ENCODE measurements at regions not wholly inside any gene's neighbourhood (a gene's known extent, or its start where the extent isn't known, plus 50 kb on each side); places are given as distances from the start of the nearest gene placed in this dataset.

- DNase-seq (ENCODE audit: low read depth in 1 of 2, low spot score in 1 of 2): no peak
- TF ChIP-seq POLR2AphosphoS5 (IDR thresholded peaks at IDR 0.05; ENCODE audit: low read depth): no peak
- TF ChIP-seq SPI1 (IDR thresholded peaks at IDR 0.05; ENCODE audit: borderline replicate concordance, low read depth): no peak
- TF ChIP-seq GABPA (IDR thresholded peaks at IDR 0.05; ENCODE audit: low read depth): no peak
- no peak for TF ChIP-seq REST (IDR thresholded peaks at IDR 0.05; ENCODE audit: insufficient replicate concordance, low read depth)
- no peak for TF ChIP-seq CTCF (IDR thresholded peaks at IDR 0.05; ENCODE audit: insufficient read depth, low read length)
- H3K4me3 ChIP-seq (replicated peaks; ENCODE audit: insufficient read depth, low read length): no peak overlapping the region
Measured at GRCh38 chr10:80750268-80750667, 212.6 kb downstream of the SH2D4B start.

GRCh38 chr10:80751940-80752339, 214.2 kb downstream of the SH2D4B start:
- Histone ChIP-seq H3K27ac (replicated peaks) (no peak overlapping the region), H3K4me3 (replicated peaks; ENCODE audit: insufficient read depth, low read length) (no peak overlapping the region), H3K27me3 (ENCODE audit: insufficient read depth, poor library complexity, severe bottlenecking) (no peaks in the 10 kb centered on the region)
- TF ChIP-seq REST (IDR thresholded peaks at IDR 0.05; ENCODE audit: insufficient replicate concordance, low read depth) (no peak), GABPA (IDR thresholded peaks at IDR 0.05; ENCODE audit: low read depth) (no peak), SPI1 (IDR thresholded peaks at IDR 0.05; ENCODE audit: borderline replicate concordance, low read depth) (no peak), CTCF (IDR thresholded peaks at IDR 0.05; ENCODE audit: insufficient read depth, low read length) (no peak), POLR2AphosphoS5 (IDR thresholded peaks at IDR 0.05; ENCODE audit: low read depth) (no peak)
- no peak for DNase-seq (ENCODE audit: low read depth in 1 of 2, low spot score in 1 of 2)

More at GRCh38 chr10:80750268-80750667, 212.6 kb downstream of the SH2D4B start:
- Histone ChIP-seq H3K27ac (replicated peaks) (no peak overlapping the region), H3K27me3 (ENCODE audit: insufficient read depth, poor library complexity, severe bottlenecking) (no peaks in the 10 kb centered on the region)

GRCh38 chr10:80753612-80754011, 215.9 kb downstream of the SH2D4B start:
- no peak overlapping the region for H3K4me3 ChIP-seq (replicated peaks; ENCODE audit: insufficient read depth, low read length)
- no peak overlapping the region for H3K27ac ChIP-seq (replicated peaks)
- TF ChIP-seq SPI1 (IDR thresholded peaks at IDR 0.05; ENCODE audit: borderline replicate concordance, low read depth) (no peak), CTCF (IDR thresholded peaks at IDR 0.05; ENCODE audit: insufficient read depth, low read length) (no peak), GABPA (IDR thresholded peaks at IDR 0.05; ENCODE audit: low read depth) (no peak), REST (IDR thresholded peaks at IDR 0.05; ENCODE audit: insufficient replicate concordance, low read depth) (no peak), POLR2AphosphoS5 (IDR thresholded peaks at IDR 0.05; ENCODE audit: low read depth) (no peak)
- DNase-seq (ENCODE audit: low read depth in 1 of 2, low spot score in 1 of 2): no peak
- no peaks in the 10 kb centered on the region for H3K27me3 ChIP-seq (ENCODE audit: insufficient read depth, poor library complexity, severe bottlenecking)

Data from HL-60 (cell line).